GM12873 (cell line): ENCODE measurements at regions not wholly inside any gene's neighbourhood (a gene's known extent, or its start where the extent isn't known, plus 50 kb on each side); places are given as distances from the start of the nearest gene placed in this dataset.

ENCODE experiments used
- TF ChIP-seq, protein P1 (sequence below): IDR thresholded peaks from 2 replicates; pipeline ENCODE4 v1.5.1; 2012; ENCODE audit warnings: low read depth, mild to moderate bottlenecking, moderate library complexity, low read length, control low read depth; ENCODE audit not compliant: insufficient read depth; ENCODE audit errors: missing control alignments

GRCh38 chr7:9575716-9576115 is 1142.3 kb downstream of the NXPH1 start:
- TF ChIP-seq, protein P1, sequence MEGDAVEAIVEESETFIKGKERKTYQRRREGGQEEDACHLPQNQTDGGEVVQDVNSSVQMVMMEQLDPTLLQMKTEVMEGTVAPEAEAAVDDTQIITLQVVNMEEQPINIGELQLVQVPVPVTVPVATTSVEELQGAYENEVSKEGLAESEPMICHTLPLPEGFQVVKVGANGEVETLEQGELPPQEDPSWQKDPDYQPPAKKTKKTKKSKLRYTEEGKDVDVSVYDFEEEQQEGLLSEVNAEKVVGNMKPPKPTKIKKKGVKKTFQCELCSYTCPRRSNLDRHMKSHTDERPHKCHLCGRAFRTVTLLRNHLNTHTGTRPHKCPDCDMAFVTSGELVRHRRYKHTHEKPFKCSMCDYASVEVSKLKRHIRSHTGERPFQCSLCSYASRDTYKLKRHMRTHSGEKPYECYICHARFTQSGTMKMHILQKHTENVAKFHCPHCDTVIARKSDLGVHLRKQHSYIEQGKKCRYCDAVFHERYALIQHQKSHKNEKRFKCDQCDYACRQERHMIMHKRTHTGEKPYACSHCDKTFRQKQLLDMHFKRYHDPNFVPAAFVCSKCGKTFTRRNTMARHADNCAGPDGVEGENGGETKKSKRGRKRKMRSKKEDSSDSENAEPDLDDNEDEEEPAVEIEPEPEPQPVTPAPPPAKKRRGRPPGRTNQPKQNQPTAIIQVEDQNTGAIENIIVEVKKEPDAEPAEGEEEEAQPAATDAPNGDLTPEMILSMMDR: no peak

- TF ChIP-seq, protein P1: no peak
Measured at GRCh38 chr7:9582824-9583223, 1149.4 kb downstream of the NXPH1 start.

DNA sequence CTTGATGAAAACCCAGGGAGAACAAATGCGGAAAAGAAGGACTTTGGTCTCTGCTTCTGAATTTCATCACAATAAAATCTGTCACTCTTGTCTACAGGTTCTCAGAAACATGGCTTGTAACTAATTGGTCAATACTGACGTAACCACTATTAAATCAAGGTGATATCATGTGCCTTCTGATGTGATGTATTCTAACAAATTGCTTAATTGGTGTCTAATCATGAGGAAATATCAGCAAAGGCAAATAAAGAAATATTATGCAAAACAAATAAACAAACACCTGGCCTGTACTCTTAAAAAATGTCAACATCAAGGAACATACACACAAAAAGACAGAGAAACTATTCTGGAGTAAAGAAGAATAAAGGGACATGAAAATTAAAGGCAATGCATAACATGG is 1165.0 kb downstream of the NXPH1 start:
- TF ChIP-seq, protein P1: no peak

GRCh38 chr7:9600974-9601373 is 1167.6 kb downstream of the NXPH1 start:
- TF ChIP-seq, protein P1: no peak

DNA sequence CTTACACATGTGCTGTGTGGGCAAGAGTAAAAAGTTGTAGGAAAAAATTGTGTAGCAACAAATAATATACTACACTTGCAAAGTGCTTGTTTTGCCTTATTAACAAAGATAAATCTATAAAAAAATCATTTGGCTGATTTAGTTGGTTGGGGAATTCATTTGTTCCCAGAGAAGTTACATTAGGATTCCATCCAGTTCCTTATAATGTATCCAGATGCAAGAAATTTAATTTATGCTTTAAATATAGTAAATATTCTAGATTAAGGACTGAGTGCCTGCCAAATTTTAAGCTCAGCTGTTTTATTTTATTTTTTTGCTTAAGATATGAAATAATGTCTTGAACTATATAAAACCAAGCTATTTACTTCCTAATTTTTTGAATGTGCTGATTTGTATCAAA is 1169.9 kb downstream of the NXPH1 start:
- TF ChIP-seq, protein P1: no peak

DNA sequence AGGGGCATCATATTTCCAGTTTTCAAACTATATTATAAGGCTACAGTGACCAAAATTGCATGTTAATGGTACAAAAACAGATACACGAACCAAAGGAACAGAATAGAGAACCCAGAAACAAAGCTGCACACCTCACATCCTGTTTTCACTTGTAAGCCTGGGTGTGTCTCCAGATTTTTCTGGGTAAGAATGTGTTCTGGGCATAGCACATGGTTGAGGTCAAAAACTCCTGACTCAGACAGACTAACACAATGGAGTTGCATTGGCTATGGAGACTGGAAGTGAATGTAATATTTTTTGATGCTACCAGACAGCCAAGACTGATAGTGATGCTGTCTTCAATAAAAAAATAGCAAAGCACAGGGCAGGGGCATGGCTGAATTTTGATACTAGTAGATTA is 1175.2 kb downstream of the NXPH1 start:
- TF ChIP-seq, protein P1: no peak

DNA sequence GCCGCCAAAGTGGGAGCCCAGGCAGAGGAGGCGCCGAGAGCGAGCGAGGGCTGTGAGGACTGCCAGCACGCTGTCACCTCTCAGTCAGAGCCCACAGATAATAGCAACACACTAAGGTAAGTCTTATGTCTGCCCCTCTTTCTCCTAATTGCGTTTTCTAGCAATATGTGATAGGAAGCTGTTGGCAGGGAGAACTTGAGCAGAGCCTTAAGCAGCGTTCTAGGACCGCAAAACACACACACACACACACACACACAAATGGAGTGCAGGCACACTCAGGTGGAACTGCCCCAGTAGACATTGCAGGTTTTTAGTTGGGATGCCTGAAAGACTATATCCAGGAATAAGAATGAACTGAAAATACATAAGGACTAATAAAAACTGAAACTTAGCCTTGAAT is 1188.5 kb downstream of the NXPH1 start:
- TF ChIP-seq, protein P1: no peak
